GM21576 (cell line): ENCODE measurements at regions not wholly inside any gene's neighbourhood (a gene's known extent, or its start where the extent isn't known, plus 50 kb on each side); places are given as distances from the start of the nearest gene placed in this dataset.
"Not testable (repeated sequence)": the region's sequence is repeated elsewhere in the genome, so short reads cannot be mapped to it uniquely, and the experiment has no call there.

ENCODE experiments used
- ATAC-seq: cut with Tn5 transposase; IDR thresholded peaks from one replicate; pipeline ENCODE4 v1.9.1; 2021; ENCODE audit warnings: mild to moderate bottlenecking, moderate library complexity; ENCODE audit not compliant: unreplicated experiment

DNA sequence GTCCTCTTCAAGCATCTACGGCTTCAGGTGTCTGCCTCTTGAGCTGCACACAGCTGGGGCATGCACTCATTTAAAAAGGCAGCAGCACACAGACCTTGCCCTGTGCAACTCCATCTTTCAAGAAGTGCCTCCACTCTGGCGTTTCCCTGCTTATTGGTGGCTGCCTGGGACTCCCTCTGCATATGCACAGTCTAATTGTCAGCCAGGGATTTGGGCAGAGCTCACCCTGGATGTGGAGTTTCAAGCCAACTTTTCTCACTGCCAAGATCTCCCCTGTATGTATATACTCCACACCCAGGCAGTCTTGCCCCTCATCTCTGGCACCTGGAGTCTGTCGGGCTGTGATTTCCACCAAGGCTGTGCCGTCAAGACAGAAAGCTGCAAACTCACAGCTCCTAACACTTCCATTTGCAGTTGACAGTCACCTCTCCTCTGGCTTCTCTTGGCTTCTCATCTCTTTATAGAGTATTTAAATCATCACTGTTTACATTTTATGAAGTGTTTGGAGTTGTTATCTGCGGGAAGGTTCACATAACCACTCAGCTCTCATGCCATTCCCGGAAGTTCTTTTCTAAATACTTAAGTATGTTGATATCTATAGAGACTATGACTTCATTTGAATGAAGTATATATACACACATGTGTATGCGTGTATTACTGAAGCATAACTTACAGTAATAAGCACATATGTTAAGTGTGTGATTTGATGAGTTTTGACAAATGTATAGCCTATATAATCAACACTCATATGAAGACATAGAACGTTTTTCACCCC is 128.2 kb downstream of the NPIPB11 start:
- ATAC-seq = not testable (repeated sequence)

DNA sequence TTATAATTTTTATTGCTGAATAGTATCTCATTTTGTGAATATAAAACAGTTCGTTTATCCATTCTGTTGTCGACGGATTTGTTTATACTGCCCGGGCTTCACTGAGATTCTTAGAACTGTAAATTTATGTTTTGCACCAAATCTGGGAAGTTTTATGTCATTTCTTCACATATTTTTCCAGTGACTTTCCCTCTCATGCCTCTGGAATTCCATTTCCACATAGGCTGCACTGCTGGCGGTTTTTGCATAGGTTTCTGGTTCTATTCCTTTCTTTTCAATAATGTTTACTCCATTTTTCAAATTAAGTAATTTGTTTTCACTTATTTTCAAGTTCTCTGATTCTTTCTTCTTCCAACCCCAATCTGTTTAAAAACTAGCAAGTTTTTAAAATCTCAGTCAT is 130.1 kb downstream of the NPIPB11 start:
- ATAC-seq = not testable (repeated sequence)

DNA sequence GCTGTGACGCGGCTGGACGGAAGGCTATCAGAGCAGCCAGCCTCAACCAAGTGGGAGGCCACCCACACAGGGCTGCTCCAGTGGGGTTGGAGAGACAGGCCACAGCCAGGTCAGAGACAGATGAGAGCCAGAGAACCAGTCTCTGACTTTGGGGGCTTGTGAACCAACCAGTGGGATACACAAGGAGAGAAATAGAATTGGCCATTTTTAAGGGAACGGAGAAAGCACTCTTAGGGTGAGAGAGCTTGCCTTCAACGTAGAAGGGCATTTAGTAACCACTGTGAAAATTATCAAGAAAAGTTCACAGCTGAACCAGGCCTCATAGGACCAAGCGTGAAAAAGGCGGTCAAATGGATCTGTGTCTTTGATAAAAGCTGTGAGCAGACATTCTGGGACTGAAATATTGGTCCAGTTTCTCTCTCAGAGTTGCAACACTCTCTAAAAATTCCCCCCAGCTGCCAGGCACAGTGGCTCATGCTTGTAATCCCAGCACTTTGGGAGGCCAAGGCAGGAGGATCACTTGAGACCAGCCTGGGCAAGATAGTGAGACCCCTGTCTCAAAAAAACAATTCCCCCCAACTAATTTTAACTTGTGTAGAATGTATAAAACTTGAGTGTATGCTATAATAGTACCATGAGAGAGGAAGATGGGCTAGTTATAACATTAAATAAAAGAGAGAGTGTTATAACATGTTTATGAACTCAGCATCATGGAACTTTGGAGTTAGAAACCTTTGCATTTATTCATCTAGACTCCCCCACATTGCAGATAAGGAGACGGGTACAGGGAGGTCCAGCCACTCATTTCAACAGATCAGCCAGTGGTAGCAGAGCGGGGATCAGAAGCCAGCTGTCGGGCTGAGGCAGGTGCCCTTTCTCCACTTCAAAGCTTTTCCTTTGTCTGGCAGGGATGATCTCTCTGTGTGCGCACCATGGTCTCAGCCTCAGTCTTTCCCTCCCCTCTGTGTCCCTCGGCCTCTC is 132.2 kb downstream of the NPIPB11 start:
- not testable (repeated sequence) for ATAC-seq

DNA sequence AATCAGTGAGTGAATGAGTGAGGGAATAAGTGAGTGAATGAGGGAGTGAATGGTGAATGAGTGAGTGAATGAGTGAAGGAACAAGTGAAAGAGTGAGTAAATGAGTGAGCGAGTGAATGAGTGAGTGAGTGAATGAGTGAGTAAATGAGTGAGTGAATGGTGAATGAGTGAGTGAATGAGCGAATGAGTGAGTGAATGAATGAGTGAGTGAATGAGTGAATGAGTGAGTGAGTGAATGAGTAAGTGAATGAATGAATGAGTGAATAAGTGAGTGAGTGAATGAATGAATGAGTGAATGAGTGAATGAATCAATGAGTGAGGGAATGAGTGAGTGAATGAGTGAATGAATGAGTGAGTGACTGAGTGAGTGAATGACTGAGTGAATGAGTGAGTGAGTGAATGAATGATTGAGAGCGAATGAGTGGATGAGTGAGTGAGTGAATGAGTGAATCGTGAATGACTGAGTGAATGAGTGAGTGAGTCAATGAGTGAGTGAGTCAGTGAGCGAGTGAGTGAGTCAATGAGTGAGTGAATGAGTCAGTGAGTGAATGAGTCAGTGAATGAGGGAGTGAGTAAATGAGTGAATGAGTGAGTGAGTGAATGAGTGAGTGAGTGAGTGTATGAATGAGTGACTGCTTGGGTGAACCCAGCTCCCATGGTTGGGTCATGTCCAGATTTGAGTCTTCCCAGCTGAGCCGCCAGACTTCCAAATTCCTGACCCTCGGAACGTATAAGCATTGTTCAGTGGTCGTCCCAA is 133.0 kb downstream of the NPIPB11 start:
- not testable (repeated sequence) for ATAC-seq

DNA sequence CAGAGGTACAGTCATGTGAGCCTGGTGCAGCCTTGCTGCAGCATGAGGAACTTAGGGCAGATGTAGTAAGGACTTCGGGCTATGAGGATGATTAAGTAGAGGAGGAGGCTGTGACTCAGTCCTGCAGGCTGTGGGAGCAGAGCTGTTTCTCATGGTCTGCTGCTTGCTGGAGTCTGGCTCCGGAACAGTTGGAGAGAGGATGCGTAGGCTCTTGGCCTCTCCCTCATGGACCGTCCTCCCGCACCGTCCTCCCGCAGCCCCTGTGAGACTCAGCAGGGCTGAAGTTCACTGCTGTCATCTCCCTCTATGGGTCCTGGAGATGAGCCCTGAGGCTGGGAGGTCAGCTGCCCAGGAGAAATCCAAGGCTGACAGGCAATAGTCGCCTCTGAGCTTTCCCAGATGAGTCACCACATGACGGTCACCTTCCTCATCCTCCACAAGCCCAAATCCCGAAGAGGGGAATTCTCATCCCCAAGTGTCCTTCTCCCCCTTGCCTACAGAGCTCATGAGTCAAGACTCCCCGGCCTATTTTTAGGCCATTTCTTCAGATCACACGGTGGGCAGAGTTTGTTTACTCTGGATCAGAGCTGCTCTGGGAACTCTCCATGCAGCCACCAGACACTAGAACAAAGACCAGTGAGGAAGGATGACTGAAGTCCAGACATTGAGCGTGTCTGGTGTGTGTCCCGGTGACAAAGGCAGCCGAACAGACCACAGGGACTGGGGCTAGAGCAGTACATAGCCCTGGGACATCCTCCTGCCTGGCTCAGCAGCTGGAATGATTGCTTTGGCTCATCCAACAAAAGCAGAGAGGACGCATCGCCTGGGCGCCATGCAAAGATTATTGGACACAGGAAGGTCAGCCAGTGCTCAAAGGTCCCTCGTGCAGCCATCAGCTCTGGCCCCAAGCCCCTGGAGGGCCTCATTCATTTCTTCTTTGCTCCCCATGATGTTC is 134.5 kb downstream of the NPIPB11 start:
- ATAC-seq = not testable (repeated sequence)

DNA sequence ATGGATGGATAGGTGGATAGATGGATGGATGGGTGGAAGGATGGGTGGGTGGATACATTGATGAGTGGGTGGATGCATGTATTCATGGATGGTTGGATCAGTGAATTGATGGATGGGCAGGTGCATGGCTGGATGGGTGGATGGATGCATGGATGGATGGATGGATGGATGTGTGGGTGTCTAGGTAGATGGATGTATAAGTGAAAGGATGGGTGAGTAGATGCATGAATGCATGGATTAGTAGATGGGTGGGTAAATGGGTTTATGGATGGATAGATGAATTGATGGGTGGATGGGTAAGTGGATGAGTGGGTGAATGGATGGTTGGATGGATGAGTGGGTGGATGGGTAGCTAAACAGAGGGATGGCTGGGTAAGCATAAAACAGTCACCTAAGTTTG is 135.6 kb downstream of the NPIPB11 start:
- not testable (repeated sequence) for ATAC-seq

DNA sequence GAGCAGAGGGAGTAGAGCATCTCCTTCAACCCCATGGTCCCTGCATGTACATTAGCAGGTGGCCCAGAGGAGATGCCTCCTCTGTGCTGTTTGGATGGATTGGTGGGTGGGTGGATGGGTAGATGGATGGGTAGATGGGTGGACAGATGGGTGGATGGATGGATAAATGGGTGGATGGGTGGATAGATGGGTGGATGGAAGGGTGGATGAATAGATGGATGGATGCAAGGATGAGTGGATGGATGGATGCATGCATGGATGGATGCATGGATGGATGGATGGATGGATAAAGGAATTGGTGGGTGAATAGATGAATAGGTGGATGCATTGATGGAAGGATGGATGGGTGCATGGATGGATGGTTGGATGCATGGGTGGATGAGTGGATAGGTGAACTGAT is 136.5 kb downstream of the NPIPB11 start:
- ATAC-seq = not testable (repeated sequence)

DNA sequence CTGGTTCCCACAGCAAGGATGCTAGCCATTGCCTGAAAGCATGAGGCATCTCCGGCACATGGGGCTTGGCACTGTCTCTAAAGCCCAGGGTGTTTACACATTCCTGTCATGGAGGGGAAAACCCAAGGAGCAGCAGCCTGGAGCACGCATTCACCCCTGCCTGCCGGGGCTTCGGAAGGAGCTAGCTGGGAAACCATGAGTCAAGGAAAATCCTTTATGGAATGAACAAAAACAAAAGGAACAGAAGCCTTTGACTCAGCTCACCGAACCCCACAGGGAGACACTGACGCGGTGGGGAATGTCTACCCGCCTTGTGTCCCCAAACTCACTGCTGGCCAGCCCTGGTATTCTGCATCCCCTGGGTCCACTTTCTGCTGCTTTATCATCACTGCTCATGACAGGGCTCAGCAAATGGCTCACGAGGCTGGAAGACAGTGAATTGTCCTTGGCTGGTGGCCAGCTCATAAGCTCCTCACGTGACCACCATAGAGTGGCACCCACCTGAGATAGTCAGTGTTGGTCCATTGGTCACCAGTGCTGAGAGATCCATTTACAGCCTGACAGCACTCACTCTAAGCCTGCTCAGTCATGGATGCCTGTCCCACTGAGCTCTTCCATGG is 137.2 kb downstream of the NPIPB11 start:
- ATAC-seq = not testable (repeated sequence)

DNA sequence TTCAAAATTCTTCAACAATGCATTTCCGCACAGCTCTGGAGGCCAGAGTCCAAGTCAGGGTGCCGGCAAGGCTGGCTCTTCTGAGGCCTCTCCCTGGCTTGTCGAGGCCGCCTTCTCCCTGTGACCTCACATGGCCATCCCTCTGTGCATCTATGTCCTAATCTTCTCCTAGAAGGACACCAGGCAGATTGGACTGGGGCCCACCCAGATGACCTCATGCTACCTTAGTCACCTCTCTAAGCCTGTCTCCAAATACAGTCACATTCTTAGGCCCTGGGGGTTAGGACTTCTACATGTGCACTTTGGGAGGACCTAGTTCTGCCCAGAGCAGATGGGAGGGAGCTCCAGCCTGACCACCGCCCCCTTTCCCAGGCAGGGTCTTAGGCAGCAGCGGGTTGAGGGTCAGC is 137.7 kb downstream of the NPIPB11 start:
- ATAC-seq = not testable (repeated sequence)

DNA sequence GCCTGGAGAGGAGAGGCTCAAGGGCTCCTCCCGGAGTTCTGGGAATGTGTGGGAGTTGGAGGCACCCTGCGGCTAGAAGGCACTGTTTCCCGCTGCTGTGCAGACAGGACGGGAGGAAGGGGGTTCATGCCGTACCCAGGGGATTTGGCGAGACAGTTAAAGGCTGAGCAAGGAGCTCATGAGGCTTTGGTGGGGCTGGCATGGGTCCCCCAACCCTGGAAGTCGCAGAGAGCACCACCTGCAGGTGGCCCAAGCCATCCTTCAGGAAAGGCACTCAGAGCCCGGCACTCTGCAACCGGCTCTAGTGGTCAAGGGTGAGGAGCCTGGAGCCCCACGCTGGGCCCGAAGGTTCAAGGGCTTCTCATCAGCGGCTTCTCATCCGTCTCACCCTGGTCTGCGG is 138.2 kb downstream of the NPIPB11 start:
- not testable (repeated sequence) for ATAC-seq

DNA sequence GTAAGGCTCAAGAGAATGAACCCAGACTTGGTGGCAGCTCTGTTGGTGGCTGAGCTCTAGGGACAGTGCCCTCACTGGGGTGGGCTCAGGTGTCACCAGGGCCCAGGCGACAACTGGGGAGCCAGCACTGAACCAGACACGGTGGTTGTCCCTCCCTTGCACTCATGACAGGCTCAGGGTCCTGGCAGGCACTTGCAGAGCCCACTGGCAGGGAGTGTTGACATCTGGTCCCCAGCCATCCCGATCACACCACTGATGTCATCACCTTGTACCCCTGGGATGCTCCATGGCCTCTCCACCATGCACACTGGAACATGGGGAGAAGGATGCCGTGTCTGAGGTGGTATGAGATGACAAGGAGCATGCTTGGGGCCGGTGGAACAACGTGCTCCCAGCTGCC is 138.6 kb downstream of the NPIPB11 start:
- not testable (repeated sequence) for ATAC-seq

DNA sequence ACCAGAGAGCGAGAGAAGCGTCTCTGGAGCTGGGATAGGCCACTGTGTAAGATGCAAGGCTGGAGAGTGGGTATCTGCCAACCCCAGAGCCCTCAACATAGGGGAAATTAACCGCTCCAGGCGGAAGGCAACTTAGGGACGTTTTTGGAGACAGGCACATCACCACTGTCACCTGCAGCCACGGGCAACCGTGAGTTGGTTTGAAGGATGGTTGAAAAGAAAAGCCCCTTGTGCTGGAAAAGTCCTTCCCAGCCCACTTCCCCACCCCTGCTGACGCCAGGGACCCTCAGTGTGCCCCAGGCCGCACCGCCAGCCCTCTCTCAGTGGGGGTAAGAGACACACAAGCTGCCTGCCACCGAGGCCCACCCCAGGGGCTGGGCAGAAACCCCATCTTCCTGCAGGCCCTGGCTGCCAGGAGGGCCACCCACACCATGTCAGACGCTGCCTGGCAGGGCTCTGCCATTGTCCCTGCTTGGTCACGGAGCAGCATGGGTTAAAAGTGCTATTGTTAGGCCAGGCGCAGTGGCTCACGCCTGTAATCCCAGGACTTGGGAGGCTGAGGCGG is 139.4 kb downstream of the NPIPB11 start:
- ATAC-seq = not testable (repeated sequence)

DNA sequence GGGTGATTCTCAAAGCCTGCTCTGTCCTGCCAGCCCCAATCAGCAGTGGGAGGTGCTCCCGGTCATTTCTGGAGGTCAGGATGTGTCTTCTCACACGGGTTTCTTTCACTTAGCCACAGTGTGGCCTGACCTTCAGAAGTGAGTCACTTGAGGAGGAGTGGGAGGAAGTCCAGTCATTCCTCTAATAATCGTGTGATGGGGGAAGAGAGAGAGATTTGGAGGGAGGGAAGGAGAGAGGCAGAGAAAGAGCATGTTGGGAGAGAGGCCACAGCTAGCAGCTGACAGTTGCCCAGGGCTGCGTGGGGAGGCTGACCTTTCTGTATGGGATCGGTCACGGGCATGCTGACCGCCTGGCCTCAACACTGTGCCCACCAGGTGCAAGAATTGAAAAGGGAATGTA is 139.9 kb downstream of the NPIPB11 start:
- not testable (repeated sequence) for ATAC-seq

DNA sequence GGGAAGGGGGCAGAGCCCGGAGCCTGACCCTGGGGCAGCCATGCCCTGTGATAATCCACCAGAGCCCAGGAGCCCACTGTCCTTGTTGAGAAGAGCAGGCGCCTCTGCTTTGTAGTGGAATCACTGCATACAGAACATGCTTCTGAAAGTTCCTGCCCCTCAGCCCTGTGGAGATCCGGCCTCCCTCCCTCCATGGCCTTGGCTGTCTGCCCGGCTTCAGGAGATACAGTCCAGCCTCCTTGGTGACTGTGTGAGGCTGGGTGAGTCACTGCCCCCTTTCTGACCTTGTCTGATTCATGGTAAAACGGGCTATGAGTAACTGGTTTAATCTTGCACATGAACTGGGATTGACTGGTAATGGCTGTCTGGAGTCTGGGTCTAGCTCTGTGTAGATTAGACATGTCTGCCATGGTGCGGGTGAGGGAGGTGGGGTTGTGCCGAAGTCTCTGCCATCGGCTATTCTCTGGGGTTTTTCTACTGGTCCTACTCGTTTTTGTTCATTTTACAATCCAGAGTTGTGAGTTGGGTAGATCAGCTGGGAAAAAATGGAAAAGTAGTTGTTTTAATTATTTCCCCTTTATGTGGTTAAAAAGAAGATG is 141.2 kb downstream of the NPIPB11 start:
- not testable (repeated sequence) for ATAC-seq

DNA sequence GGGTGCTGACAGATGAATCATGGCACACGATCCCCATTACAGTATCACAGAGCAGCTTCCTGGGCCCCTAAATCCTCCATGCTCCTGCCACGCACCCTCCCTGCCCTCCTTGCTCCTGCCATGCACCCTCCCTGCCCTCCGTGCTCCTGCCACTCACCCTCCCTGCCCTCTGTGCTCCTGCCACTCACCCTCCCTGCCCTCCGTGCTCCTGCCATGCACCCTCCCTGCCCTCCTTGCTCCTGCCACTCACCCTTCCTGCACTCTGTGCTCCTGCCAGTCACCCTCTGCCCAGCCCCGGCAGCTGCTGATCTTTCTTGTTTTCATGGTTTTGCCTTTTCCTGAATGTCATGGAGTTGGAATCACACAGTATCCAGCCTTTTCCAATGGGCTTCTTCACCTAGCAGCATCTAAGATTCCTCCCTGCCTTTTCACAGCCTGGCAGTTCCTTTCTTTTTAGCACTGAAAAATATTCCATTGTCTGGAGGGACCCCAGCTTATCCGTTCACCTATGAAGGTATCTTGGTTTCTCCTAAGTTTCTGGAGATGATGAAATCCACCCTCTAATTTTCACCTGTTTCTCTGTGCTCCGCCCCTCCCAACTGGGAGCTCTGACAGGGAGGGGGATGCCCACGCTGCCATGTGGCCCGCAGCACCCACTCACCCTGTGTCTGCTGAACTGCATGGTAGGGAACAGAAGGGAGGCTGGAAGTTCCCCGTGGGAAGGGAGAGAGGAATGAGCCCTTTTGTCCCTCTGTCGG is 142.3 kb downstream of the NPIPB11 start:
- not testable (repeated sequence) for ATAC-seq

DNA sequence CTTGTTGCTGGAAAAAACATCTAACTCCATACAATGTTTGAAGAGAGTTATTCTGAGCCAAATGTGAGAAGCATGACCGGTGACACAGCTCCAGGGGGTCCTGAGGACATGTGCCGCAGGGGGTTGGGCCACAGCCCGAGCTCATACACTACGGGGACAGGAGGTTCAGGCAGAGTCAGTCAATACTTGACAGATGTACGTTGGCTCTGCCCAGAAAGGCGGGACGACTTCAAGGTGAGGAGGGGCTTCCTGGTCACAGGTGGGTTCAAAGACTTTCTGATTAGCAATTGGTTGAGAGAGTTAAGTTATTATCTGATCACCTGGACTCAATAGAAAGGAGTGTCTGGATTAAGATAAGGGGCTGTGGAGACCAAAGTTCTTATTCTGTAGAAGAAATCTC is 143.8 kb downstream of the NPIPB11 start:
- not testable (repeated sequence) for ATAC-seq

DNA sequence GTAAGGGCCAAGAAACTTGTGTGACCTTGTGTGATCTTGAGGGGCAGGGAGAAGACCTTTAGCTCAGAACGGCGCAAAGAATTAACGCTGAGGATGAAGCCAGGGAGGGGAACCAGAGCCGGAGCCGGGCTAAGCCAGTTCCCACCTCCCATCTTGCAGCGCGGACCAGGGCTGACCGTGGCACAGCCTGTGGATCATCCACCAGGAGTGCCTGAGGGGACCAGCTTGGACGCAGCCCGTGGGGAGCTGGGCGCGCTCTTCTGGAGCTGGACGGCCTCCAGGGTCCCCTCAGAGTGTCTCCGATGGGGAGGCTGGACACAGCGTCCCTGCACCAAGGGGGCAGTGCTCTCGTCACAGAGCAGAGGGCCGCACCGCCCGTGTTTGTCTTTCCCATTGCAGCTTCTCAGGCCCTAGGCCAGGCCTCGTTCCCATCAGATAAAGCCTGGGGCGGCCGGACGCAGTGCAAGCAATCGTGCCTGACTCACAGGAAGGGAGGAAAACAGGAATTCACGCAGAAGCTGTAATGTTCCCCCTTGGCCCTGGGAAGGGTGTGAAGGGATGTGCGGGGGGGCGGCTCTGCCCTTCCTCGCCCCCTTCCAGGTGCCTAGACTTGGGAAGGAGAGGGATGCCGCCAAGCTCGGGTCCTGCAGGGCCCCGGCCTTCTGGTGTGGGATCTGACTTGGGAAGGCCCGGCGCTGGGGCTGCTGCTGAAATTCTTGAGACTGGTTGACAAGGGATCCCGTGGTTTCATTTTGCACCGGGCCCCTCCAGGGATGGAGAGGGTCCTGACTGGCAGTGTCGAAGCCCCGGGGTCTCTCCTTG is 144.9 kb downstream of the NPIPB11 start:
- not testable (repeated sequence) for ATAC-seq
